ENCODE measurements at regions not wholly inside any gene's neighbourhood (a gene's known extent, or its start where the extent isn't known, plus 50 kb on each side); places are given as distances from the start of the nearest gene placed in this dataset.
"Not testable (repeated sequence)": the region's sequence is repeated elsewhere in the genome, so short reads cannot be mapped to it uniquely, and the experiment has no call there.

- in situ Hi-C loops (cut with MboI) = no loop called here
- 76 to 81% methylated on average over 5 of the region's 5 CpGs for WGBS, 2 experiments (ENCODE audit: low coverage in 1 of 2, low lambda C conversion rate in 2 of 2, missing lambda C conversion rate in 2 of 2)
- H3K27me3 ChIP-seq (replicated peaks; ENCODE audit: insufficient read depth) = no peaks in the 10 kb centered on the region
Observed at GRCh38 chr2:53127061-53127650, 640.4 kb upstream of the CHAC2 start.

GRCh38 chr2:53114991-53115390 lies 652.6 kb upstream of the CHAC2 start:
- no peak overlapping the region for H3K4me3 ChIP-seq
- in situ Hi-C loops (cut with MboI) = no loop called here
- no peak overlapping the region for H3K9ac ChIP-seq
- WGBS, 2 experiments (ENCODE audit: low coverage in 1 of 2, low lambda C conversion rate in 2 of 2, missing lambda C conversion rate in 2 of 2) = 41 to 54% methylated on average over 1 of the region's 1 CpG
- H2AFZ ChIP-seq = no peak overlapping the region
- 0 out of 2 replicates have a peak, but pooled peaks cover 5% of the 10 kb centered on the region for H3K27me3 ChIP-seq (replicated peaks; ENCODE audit: insufficient read depth)
- no peaks in the 10 kb centered on the region for H3K79me2 ChIP-seq (ENCODE audit: insufficient read depth)
- H3K4me1 ChIP-seq (ENCODE audit: insufficient read depth) = no peaks in the 10 kb centered on the region
- H3K4me2 ChIP-seq (ENCODE audit: unreplicated experiment) = no peak overlapping the region
- no peaks in the 10 kb centered on the region for H3K9me3 ChIP-seq (ENCODE audit: low read depth)
- H3K36me3 ChIP-seq (ENCODE audit: low read depth) = no peaks in the 10 kb centered on the region
- no peak overlapping the region for H3K27ac ChIP-seq
- no peak for TF ChIP-seq EZH2 (IDR thresholded peaks at IDR 0.05; ENCODE audit: insufficient read depth, poor library complexity, severe bottlenecking)
- TF ChIP-seq EZH2phosphoT487 (IDR thresholded peaks at IDR 0.05; ENCODE audit: insufficient read depth, low read depth) = no peak
- no peaks in the 10 kb centered on the region for H3F3A ChIP-seq (ENCODE audit: insufficient read depth)
- no peaks in the 10 kb centered on the region for H4K20me1 ChIP-seq (ENCODE audit: insufficient read depth)
- H3K9me2 ChIP-seq (ENCODE audit: insufficient read depth) = no peaks in the 10 kb centered on the region
- no peak for DNase-seq

More at GRCh38 chr2:53127061-53127650, 640.4 kb upstream of the CHAC2 start:
- H3K27ac ChIP-seq = no peak overlapping the region
- H3K9me2 ChIP-seq (ENCODE audit: insufficient read depth) = no peaks in the 10 kb centered on the region
- H3K9me3 ChIP-seq (ENCODE audit: low read depth) = no peaks in the 10 kb centered on the region
- DNase-seq = no peak
- H3K36me3 ChIP-seq (ENCODE audit: low read depth) = no peaks in the 10 kb centered on the region
- H3F3A ChIP-seq (ENCODE audit: insufficient read depth) = peaks cover 26% of the 10 kb centered on the region
- no peak overlapping the region for H3K4me3 ChIP-seq
- no peak overlapping the region for H3K9ac ChIP-seq
- TF ChIP-seq EZH2 (IDR thresholded peaks at IDR 0.05; ENCODE audit: insufficient read depth, poor library complexity, severe bottlenecking) (no peak), EZH2phosphoT487 (IDR thresholded peaks at IDR 0.05; ENCODE audit: insufficient read depth, low read depth) (no peak)
- no peaks in the 10 kb centered on the region for H4K20me1 ChIP-seq (ENCODE audit: insufficient read depth)
- H3K79me2 ChIP-seq (ENCODE audit: insufficient read depth) = no peaks in the 10 kb centered on the region
- no peak overlapping the region for H3K4me2 ChIP-seq (ENCODE audit: unreplicated experiment)
- H3K4me1 ChIP-seq (ENCODE audit: insufficient read depth) = peaks cover 32% of the 10 kb centered on the region
- no peak overlapping the region for H2AFZ ChIP-seq

- 47 to 57% methylated on average over 2 of the region's 2 CpGs for WGBS, 2 experiments (ENCODE audit: low coverage in 1 of 2, low lambda C conversion rate in 2 of 2, missing lambda C conversion rate in 2 of 2)
- H3K4me1 ChIP-seq (ENCODE audit: insufficient read depth) = no peaks in the 10 kb centered on the region
- DNase-seq = no peak
- no peaks in the 10 kb centered on the region for H3K9me3 ChIP-seq (ENCODE audit: low read depth)
- no peaks in the 10 kb centered on the region for H3K9me2 ChIP-seq (ENCODE audit: insufficient read depth)
- no peaks in the 10 kb centered on the region for H4K20me1 ChIP-seq (ENCODE audit: insufficient read depth)
- TF ChIP-seq EZH2 (IDR thresholded peaks at IDR 0.05; ENCODE audit: insufficient read depth, poor library complexity, severe bottlenecking) = no peak
- TF ChIP-seq EZH2phosphoT487 (IDR thresholded peaks at IDR 0.05; ENCODE audit: insufficient read depth, low read depth) = no peak
- no peaks in the 10 kb centered on the region for H3K36me3 ChIP-seq (ENCODE audit: low read depth)
- H3K27me3 ChIP-seq (replicated peaks; ENCODE audit: insufficient read depth) = 0 out of 2 replicates have a peak, but pooled peaks cover 5% of the 10 kb centered on the region
- no peak overlapping the region for H2AFZ ChIP-seq
- H3K9ac ChIP-seq = no peak overlapping the region
- no peak overlapping the region for H3K27ac ChIP-seq
- no peak overlapping the region for H3K4me2 ChIP-seq (ENCODE audit: unreplicated experiment)
- no peaks in the 10 kb centered on the region for H3K79me2 ChIP-seq (ENCODE audit: insufficient read depth)
- no peak overlapping the region for H3K4me3 ChIP-seq
- no peaks in the 10 kb centered on the region for H3F3A ChIP-seq (ENCODE audit: insufficient read depth)
- in situ Hi-C loops (cut with MboI) = no loop called here
Observed at GRCh38 chr2:53114582-53114981, 653.0 kb upstream of the CHAC2 start.

GRCh38 chr2:53112408-53112807 lies 655.2 kb upstream of the CHAC2 start:
- in situ Hi-C loops (cut with MboI); H3K9me2 ChIP-seq (ENCODE audit: insufficient read depth): not testable (repeated sequence)

GRCh38 chr2:53111406-53111805 lies 656.2 kb upstream of the CHAC2 start:
- no peak overlapping the region for H2AFZ ChIP-seq
- 0 out of 2 replicates have a peak, but pooled peaks cover 2% of the 10 kb centered on the region for H3K27me3 ChIP-seq (replicated peaks; ENCODE audit: insufficient read depth)
- no peak for TF ChIP-seq EZH2phosphoT487 (IDR thresholded peaks at IDR 0.05; ENCODE audit: insufficient read depth, low read depth)
- TF ChIP-seq EZH2 (IDR thresholded peaks at IDR 0.05; ENCODE audit: insufficient read depth, poor library complexity, severe bottlenecking) = no peak
- 14 to 17% methylated on average over 3 of the region's 3 CpGs for WGBS, 2 experiments (ENCODE audit: low coverage in 1 of 2, low lambda C conversion rate in 2 of 2, missing lambda C conversion rate in 2 of 2)
- H3K79me2 ChIP-seq (ENCODE audit: insufficient read depth) = no peaks in the 10 kb centered on the region
- H3K36me3 ChIP-seq (ENCODE audit: low read depth) = no peaks in the 10 kb centered on the region
- H3K4me1 ChIP-seq (ENCODE audit: insufficient read depth) = no peaks in the 10 kb centered on the region
- no peak overlapping the region for H3K27ac ChIP-seq
- no peak overlapping the region for H3K4me3 ChIP-seq
- no peaks in the 10 kb centered on the region for H3F3A ChIP-seq (ENCODE audit: insufficient read depth)
- no peak overlapping the region for H3K9ac ChIP-seq
- no peak for DNase-seq
- H3K9me3 ChIP-seq (ENCODE audit: low read depth) = no peaks in the 10 kb centered on the region
- no peaks in the 10 kb centered on the region for H4K20me1 ChIP-seq (ENCODE audit: insufficient read depth)
- in situ Hi-C loops (cut with MboI) = no loop called here
- H3K4me2 ChIP-seq (ENCODE audit: unreplicated experiment) = no peak overlapping the region
- H3K9me2 ChIP-seq (ENCODE audit: insufficient read depth) = no peaks in the 10 kb centered on the region

More at GRCh38 chr2:53112408-53112807, 655.2 kb upstream of the CHAC2 start:
- H3K9me3 ChIP-seq (ENCODE audit: low read depth); H3K9ac ChIP-seq; H3K27me3 ChIP-seq (replicated peaks; ENCODE audit: insufficient read depth); H3K79me2 ChIP-seq (ENCODE audit: insufficient read depth); H2AFZ ChIP-seq; H3K4me3 ChIP-seq; DNase-seq; H3K27ac ChIP-seq; H3K4me1 ChIP-seq (ENCODE audit: insufficient read depth); H3F3A ChIP-seq (ENCODE audit: insufficient read depth); H3K36me3 ChIP-seq (ENCODE audit: low read depth); H4K20me1 ChIP-seq (ENCODE audit: insufficient read depth); H3K4me2 ChIP-seq (ENCODE audit: unreplicated experiment): not testable (repeated sequence)
- WGBS, 2 experiments (ENCODE audit: low coverage in 1 of 2, low lambda C conversion rate in 2 of 2, missing lambda C conversion rate in 2 of 2) = 63 to 70% methylated on average over 9 of the region's 9 CpGs

Measured in GM23248 (cell line).